ENCODE measurements at regions not wholly inside any gene's neighbourhood (a gene's known extent, or its start where the extent isn't known, plus 50 kb on each side); places are given as distances from the start of the nearest gene placed in this dataset.
"Not testable (repeated sequence)": the region's sequence is repeated elsewhere in the genome, so short reads cannot be mapped to it uniquely, and the experiment has no call there.

GRCh38 chr5:10034001-10034400 lies 215.7 kb downstream of the ATPSCKMT start:
- no peak for DNase-seq (ENCODE audit: low read depth, low spot score)

GRCh38 chr5:10031817-10032216 lies 217.9 kb downstream of the ATPSCKMT start:
- no peak for DNase-seq (ENCODE audit: low read depth, low spot score)
- no peak overlapping the region for H3K4me3 ChIP-seq (ENCODE audit: low read length)

More at GRCh38 chr5:10034001-10034400, 215.7 kb downstream of the ATPSCKMT start:
- no peak overlapping the region for H3K4me3 ChIP-seq (ENCODE audit: low read length)

GRCh38 chr5:10030219-10030831 lies 219.4 kb downstream of the ATPSCKMT start:
- peak; percentile 12 for DNase-seq (ENCODE audit: low read depth, low spot score)

GRCh38 chr5:10023494-10023893 lies 226.2 kb downstream of the ATPSCKMT start:
- no peak for DNase-seq (ENCODE audit: low read depth, low spot score)
- no peak overlapping the region for H3K4me3 ChIP-seq (ENCODE audit: low read length)

More at GRCh38 chr5:10030219-10030831, 219.4 kb downstream of the ATPSCKMT start:
- H3K4me3 ChIP-seq (ENCODE audit: low read length): no peak overlapping the region

GRCh38 chr5:10021248-10021647 lies 228.4 kb downstream of the ATPSCKMT start:
- H3K4me3 ChIP-seq (ENCODE audit: low read length): no peak overlapping the region
- DNase-seq (ENCODE audit: low read depth, low spot score): no peak

- H3K4me3 ChIP-seq (ENCODE audit: low read length): no peak overlapping the region
- no peak for DNase-seq (ENCODE audit: low read depth, low spot score)
These were observed 230.5 kb downstream of the ATPSCKMT start for GRCh38 chr5:10019236-10019635.

- no peak overlapping the region for H3K4me3 ChIP-seq (ENCODE audit: low read length)
- DNase-seq (ENCODE audit: low read depth, low spot score): no peak
These were observed 231.3 kb downstream of the ATPSCKMT start for GRCh38 chr5:10018201-10019069.

- no peak for DNase-seq (ENCODE audit: low read depth, low spot score)
- no peak overlapping the region for H3K4me3 ChIP-seq (ENCODE audit: low read length)
These were observed 231.9 kb downstream of the ATPSCKMT start for GRCh38 chr5:10017786-10018185.

GRCh38 chr5:10016559-10016958 lies 233.1 kb downstream of the ATPSCKMT start:
- DNase-seq (ENCODE audit: low read depth, low spot score): peak; percentile 8

GRCh38 chr5:10015681-10016080 lies 234.0 kb downstream of the ATPSCKMT start:
- not testable (repeated sequence) for H3K4me3 ChIP-seq (ENCODE audit: low read length); DNase-seq (ENCODE audit: low read depth, low spot score)

More at GRCh38 chr5:10016559-10016958, 233.1 kb downstream of the ATPSCKMT start:
- not testable (repeated sequence) for H3K4me3 ChIP-seq (ENCODE audit: low read length)

GRCh38 chr5:10009802-10010201 lies 239.9 kb downstream of the ATPSCKMT start:
- no peak overlapping the region for H3K4me3 ChIP-seq (ENCODE audit: low read length)
- DNase-seq (ENCODE audit: low read depth, low spot score): no peak

- no peak for DNase-seq (ENCODE audit: low read depth, low spot score)
- H3K4me3 ChIP-seq (ENCODE audit: low read length): no peak overlapping the region
These were observed 262.6 kb downstream of the ATPSCKMT start for GRCh38 chr5:9987101-9987500.

- no peak for DNase-seq (ENCODE audit: low read depth, low spot score)
- H3K4me3 ChIP-seq (ENCODE audit: low read length): no peak overlapping the region
These were observed 272.6 kb downstream of the ATPSCKMT start for GRCh38 chr5:9977070-9977469.

GRCh38 chr5:9976621-9977020 lies 273.1 kb downstream of the ATPSCKMT start:
- DNase-seq (ENCODE audit: low read depth, low spot score): no peak

GRCh38 chr5:9972059-9972458 lies 277.6 kb downstream of the ATPSCKMT start:
- DNase-seq (ENCODE audit: low read depth, low spot score): no peak
- H3K4me3 ChIP-seq (ENCODE audit: low read length): no peak overlapping the region

More at GRCh38 chr5:9976621-9977020, 273.1 kb downstream of the ATPSCKMT start:
- no peak overlapping the region for H3K4me3 ChIP-seq (ENCODE audit: low read length)

- H3K4me3 ChIP-seq (ENCODE audit: low read length): no peak overlapping the region
- DNase-seq (ENCODE audit: low read depth, low spot score): no peak
These were observed 278.4 kb downstream of the ATPSCKMT start for GRCh38 chr5:9971301-9971700.

- DNase-seq (ENCODE audit: low read depth, low spot score): no peak
- H3K4me3 ChIP-seq (ENCODE audit: low read length): no peak overlapping the region
These were observed 290.8 kb downstream of the ATPSCKMT start for GRCh38 chr5:9958914-9959313.

GRCh38 chr5:9957214-9957613 lies 292.5 kb downstream of the ATPSCKMT start:
- DNase-seq (ENCODE audit: low read depth, low spot score): no peak
- H3K4me3 ChIP-seq (ENCODE audit: low read length): no peak overlapping the region

GRCh38 chr5:9956725-9957124 lies 293.0 kb downstream of the ATPSCKMT start:
- DNase-seq (ENCODE audit: low read depth, low spot score): no peak
- H3K4me3 ChIP-seq (ENCODE audit: low read length): no peak overlapping the region

- no peak for DNase-seq (ENCODE audit: low read depth, low spot score)
- H3K4me3 ChIP-seq (ENCODE audit: low read length): no peak overlapping the region
These were observed 294.1 kb downstream of the ATPSCKMT start for GRCh38 chr5:9955586-9955985.

Measured in Jurkat, Clone E6-1 (cell line).